ENCODE measurements at regions not wholly inside any gene's neighbourhood (a gene's known extent, or its start where the extent isn't known, plus 50 kb on each side); places are given as distances from the start of the nearest gene placed in this dataset.

- Histone ChIP-seq H3K9me1 (ENCODE audit: control insufficient read depth, extremely low read depth, insufficient read depth, low read length) (no peaks in the 10 kb centered on the region), H4K20me1 (ENCODE audit: control insufficient read depth, extremely low read depth, insufficient read depth, low read length) (no peaks in the 10 kb centered on the region), H3K27ac (ENCODE audit: control insufficient read depth, insufficient read depth, low read length) (no peak overlapping the region), H3K4me1 (ENCODE audit: control insufficient read depth, extremely low read depth, insufficient read depth, low read length) (no peaks in the 10 kb centered on the region), H3K79me2 (ENCODE audit: control insufficient read depth, insufficient read depth, low read length) (no peaks in the 10 kb centered on the region), H3K9ac (ENCODE audit: control insufficient read depth, extremely low read depth, insufficient read depth, low read length) (no peak overlapping the region), H2AFZ (ENCODE audit: control insufficient read depth, low read length) (no peak overlapping the region), H3K9me3 (ENCODE audit: control insufficient read depth, low read depth, low read length) (no peaks in the 10 kb centered on the region), H3K4me3 (ENCODE audit: control insufficient read depth in 2 of 3, extremely low read depth in 1 of 3, insufficient read depth in 2 of 3, low read depth in 1 of 3, low read length in 3 of 3) (no peak overlapping the region), H3K36me3 (ENCODE audit: control insufficient read depth in 2 of 2, extremely low read depth in 1 of 2, insufficient read depth in 2 of 2, low read length in 2 of 2) (no peaks in the 10 kb centered on the region), H3K27me3 (ENCODE audit: control insufficient read depth, extremely low read depth, insufficient read depth, low read length) (no peaks in the 10 kb centered on the region), H3K4me2 (ENCODE audit: control insufficient read depth, extremely low read depth, insufficient read depth, low read depth, low read length) (no peak overlapping the region)
- DNase-seq (ENCODE audit: low read depth, low spot score) (no peak), FAIRE-seq (no peak)
- no peak for TF ChIP-seq EZH2 (IDR thresholded peaks at IDR 0.05; ENCODE audit: low read length)
- TF ChIP-seq CTCF (optimal IDR thresholded peaks at IDR 0.05 in 1 of 3, IDR thresholded peaks at IDR 0.05 in 1 of 3, conservative IDR thresholded peaks at IDR 0.05 in 1 of 3; ENCODE audit: extremely low read depth in 1 of 3, insufficient read depth in 2 of 3, low read length in 3 of 3), result no peak
- dilution Hi-C loops (cut with MboI; ENCODE audit: extremely low pct_ligation_motif_present, low sequenced_read_pairs), result no loop called here
These were observed 64.9 kb upstream of the KITLG start for GRCh38 chr12:88644946-88645702.

GRCh38 chr12:88643685-88644084 lies 63.4 kb upstream of the KITLG start:
- Histone ChIP-seq H3K27me3 (ENCODE audit: control insufficient read depth, extremely low read depth, insufficient read depth, low read length) (no peaks in the 10 kb centered on the region), H3K9me3 (ENCODE audit: control insufficient read depth, low read depth, low read length) (no peaks in the 10 kb centered on the region), H3K4me3 (ENCODE audit: control insufficient read depth in 2 of 3, extremely low read depth in 1 of 3, insufficient read depth in 2 of 3, low read depth in 1 of 3, low read length in 3 of 3) (no peak overlapping the region), H3K27ac (ENCODE audit: control insufficient read depth, insufficient read depth, low read length) (no peak overlapping the region), H4K20me1 (ENCODE audit: control insufficient read depth, extremely low read depth, insufficient read depth, low read length) (no peaks in the 10 kb centered on the region), H3K79me2 (ENCODE audit: control insufficient read depth, insufficient read depth, low read length) (no peaks in the 10 kb centered on the region), H3K4me1 (ENCODE audit: control insufficient read depth, extremely low read depth, insufficient read depth, low read length) (no peaks in the 10 kb centered on the region), H3K9ac (ENCODE audit: control insufficient read depth, extremely low read depth, insufficient read depth, low read length) (no peak overlapping the region), H2AFZ (ENCODE audit: control insufficient read depth, low read length) (no peak overlapping the region), H3K36me3 (ENCODE audit: control insufficient read depth in 2 of 2, extremely low read depth in 1 of 2, insufficient read depth in 2 of 2, low read length in 2 of 2) (no peaks in the 10 kb centered on the region), H3K4me2 (ENCODE audit: control insufficient read depth, extremely low read depth, insufficient read depth, low read depth, low read length) (no peak overlapping the region), H3K9me1 (ENCODE audit: control insufficient read depth, extremely low read depth, insufficient read depth, low read length) (no peaks in the 10 kb centered on the region)
- FAIRE-seq (no peak), DNase-seq (ENCODE audit: low read depth, low spot score) (no peak)
- dilution Hi-C loops (cut with MboI; ENCODE audit: extremely low pct_ligation_motif_present, low sequenced_read_pairs), result no loop called here
- TF ChIP-seq CTCF (optimal IDR thresholded peaks at IDR 0.05 in 1 of 3, IDR thresholded peaks at IDR 0.05 in 1 of 3, conservative IDR thresholded peaks at IDR 0.05 in 1 of 3; ENCODE audit: extremely low read depth in 1 of 3, insufficient read depth in 2 of 3, low read length in 3 of 3), result no peak
- TF ChIP-seq EZH2 (IDR thresholded peaks at IDR 0.05; ENCODE audit: low read length), result no peak
